SU-DHL-6 (cell line): ENCODE measurements at regions not wholly inside any gene's neighbourhood (a gene's known extent, or its start where the extent isn't known, plus 50 kb on each side); places are given as distances from the start of the nearest gene placed in this dataset.

Source experiments
- H2AFZ ChIP-seq: fragments of 200-600 bp; sonication (generic); 2 replicates; pipeline ENCODE4 v1.6.1; 2014; ENCODE audit warnings: low read depth, mild to moderate bottlenecking, moderate library complexity, mixed read lengths, antibody characterized with exemption, low read length; ENCODE audit not compliant: severe bottlenecking
- H3F3A ChIP-seq: fragments of 200-600 bp; shearing (Covaris generic); 2 replicates; pipeline ENCODE4 v1.6.0; 2016; ENCODE audit warnings: antibody characterized with exemption, mild to moderate bottlenecking; ENCODE audit not compliant: insufficient read depth
- H3K27ac ChIP-seq: fragments of 200-600 bp; sonication (generic); 2 replicates; pipeline ENCODE4 v1.5.1; 2016; ENCODE audit warnings: low read depth, mild to moderate bottlenecking, low read length, moderate library complexity, mixed read lengths
- H3K27me3 ChIP-seq: fragments of 200-600 bp; sonication (generic), shearing (Covaris generic); 2 replicates; pipeline ENCODE4 v1.6.0; 2014; ENCODE audit warnings: mild to moderate bottlenecking, low read length
- H3K36me3 ChIP-seq: fragments of 200-600 bp; sonication (generic); 2 replicates; pipeline ENCODE4 v1.6.1; 2014; ENCODE audit warnings: mild to moderate bottlenecking, low read length, mixed read lengths
- H3K4me2 ChIP-seq: fragments of 300-600, 200-600 bp; shearing (Covaris generic), sonication (generic); 2 replicates; pipeline ENCODE4 v1.6.0; 2014; ENCODE audit warnings: low read length, low read depth, mild to moderate bottlenecking; ENCODE audit not compliant: poor library complexity, severe bottlenecking
- H3K4me3 ChIP-seq: fragments of 200-600 bp; sonication (generic); 2 replicates; pipeline ENCODE4 v1.5.1; 2014; ENCODE audit warnings: antibody characterized with exemption, low read length, mild to moderate bottlenecking, mixed read lengths; ENCODE audit not compliant: insufficient read depth, poor library complexity, severe bottlenecking
- H3K79me2 ChIP-seq: fragments of 200-600 bp; sonication (generic); 2 replicates; pipeline ENCODE4 v1.6.1; 2014; ENCODE audit warnings: mild to moderate bottlenecking, low read length, moderate library complexity; ENCODE audit not compliant: insufficient read depth
- H3K9ac ChIP-seq: fragments of 200-600 bp; sonication (generic); 2 replicates; pipeline ENCODE4 v1.7.0; 2014; ENCODE audit warnings: mild to moderate bottlenecking, low read length
- H3K9me2 ChIP-seq: fragments of 200-600 bp; sonication (generic); replicated peaks from 2 replicates; pipeline ENCODE4 v1.6.1; 2014; ENCODE audit warnings: low read length; ENCODE audit not compliant: insufficient read depth
- H3K9me3 ChIP-seq: fragments of 200-600 bp; sonication (generic); 2 replicates; pipeline ENCODE4 v1.6.1; 2014; ENCODE audit warnings: low read length, mixed read lengths; ENCODE audit not compliant: insufficient read depth
- H4K20me1 ChIP-seq: fragments of 200-600 bp; sonication (generic); 2 replicates; pipeline ENCODE4 v1.6.1; 2014; ENCODE audit warnings: low read depth, mild to moderate bottlenecking, antibody characterized with exemption, low read length, moderate library complexity, mixed read lengths
- EZH2phosphoT487 ChIP-seq: fragments of 200-600 bp; sonication (generic), shearing (Covaris generic); conservative IDR thresholded peaks from 2 replicates; pipeline ENCODE4 v1.6.1; 2018; ENCODE audit warnings: mild to moderate bottlenecking, antibody characterized with exemption, low read length, moderate library complexity, mixed read lengths
- TF ChIP-seq, protein P1 (sequence below): fragments of 200-600 bp; sonication (generic); IDR thresholded peaks from one replicate; pipeline ENCODE4 v1.5.1; 2017; ENCODE audit warnings: antibody characterized with exemption, mild to moderate bottlenecking, low read length, moderate library complexity; ENCODE audit not compliant: insufficient read depth, poor library complexity, severe bottlenecking

DNA sequence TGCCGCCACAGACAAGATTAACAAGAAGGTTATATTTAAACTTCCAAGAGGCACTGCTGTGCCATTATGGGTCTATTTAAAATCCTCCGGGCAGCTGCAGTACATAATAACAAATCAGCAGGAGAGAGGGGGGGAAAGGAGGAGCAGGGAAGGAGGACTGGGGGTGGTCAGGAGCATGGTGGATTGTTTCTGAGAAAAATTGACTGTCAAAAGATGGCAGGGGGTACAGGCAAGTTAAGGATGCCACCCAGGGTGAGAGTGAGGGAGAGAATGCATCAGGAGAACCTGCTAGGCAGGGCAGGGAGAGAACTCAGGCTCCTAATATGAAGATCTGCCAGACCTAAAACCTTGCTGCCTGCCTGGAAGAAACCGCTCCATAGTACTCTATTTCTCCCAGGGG lies 181.8 kb downstream of the GRIN2B start:
- no peaks in the 10 kb centered on the region for H3K9me2 ChIP-seq
- no peaks in the 10 kb centered on the region for H3K79me2 ChIP-seq
- no peak overlapping the region for H3K27ac ChIP-seq
- no peaks in the 10 kb centered on the region for H3K27me3 ChIP-seq
- no peaks in the 10 kb centered on the region for H3K9me3 ChIP-seq
- H3K4me3 ChIP-seq, result no peak overlapping the region
- no peak overlapping the region for H3K9ac ChIP-seq
- H4K20me1 ChIP-seq, result no peaks in the 10 kb centered on the region
- no peaks in the 10 kb centered on the region for H3F3A ChIP-seq
- no peak for TF ChIP-seq EZH2phosphoT487
- TF ChIP-seq, protein P1, sequence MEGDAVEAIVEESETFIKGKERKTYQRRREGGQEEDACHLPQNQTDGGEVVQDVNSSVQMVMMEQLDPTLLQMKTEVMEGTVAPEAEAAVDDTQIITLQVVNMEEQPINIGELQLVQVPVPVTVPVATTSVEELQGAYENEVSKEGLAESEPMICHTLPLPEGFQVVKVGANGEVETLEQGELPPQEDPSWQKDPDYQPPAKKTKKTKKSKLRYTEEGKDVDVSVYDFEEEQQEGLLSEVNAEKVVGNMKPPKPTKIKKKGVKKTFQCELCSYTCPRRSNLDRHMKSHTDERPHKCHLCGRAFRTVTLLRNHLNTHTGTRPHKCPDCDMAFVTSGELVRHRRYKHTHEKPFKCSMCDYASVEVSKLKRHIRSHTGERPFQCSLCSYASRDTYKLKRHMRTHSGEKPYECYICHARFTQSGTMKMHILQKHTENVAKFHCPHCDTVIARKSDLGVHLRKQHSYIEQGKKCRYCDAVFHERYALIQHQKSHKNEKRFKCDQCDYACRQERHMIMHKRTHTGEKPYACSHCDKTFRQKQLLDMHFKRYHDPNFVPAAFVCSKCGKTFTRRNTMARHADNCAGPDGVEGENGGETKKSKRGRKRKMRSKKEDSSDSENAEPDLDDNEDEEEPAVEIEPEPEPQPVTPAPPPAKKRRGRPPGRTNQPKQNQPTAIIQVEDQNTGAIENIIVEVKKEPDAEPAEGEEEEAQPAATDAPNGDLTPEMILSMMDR, result no peak
- no peak overlapping the region for H3K4me2 ChIP-seq
- no peaks in the 10 kb centered on the region for H3K36me3 ChIP-seq
- no peak overlapping the region for H2AFZ ChIP-seq

DNA sequence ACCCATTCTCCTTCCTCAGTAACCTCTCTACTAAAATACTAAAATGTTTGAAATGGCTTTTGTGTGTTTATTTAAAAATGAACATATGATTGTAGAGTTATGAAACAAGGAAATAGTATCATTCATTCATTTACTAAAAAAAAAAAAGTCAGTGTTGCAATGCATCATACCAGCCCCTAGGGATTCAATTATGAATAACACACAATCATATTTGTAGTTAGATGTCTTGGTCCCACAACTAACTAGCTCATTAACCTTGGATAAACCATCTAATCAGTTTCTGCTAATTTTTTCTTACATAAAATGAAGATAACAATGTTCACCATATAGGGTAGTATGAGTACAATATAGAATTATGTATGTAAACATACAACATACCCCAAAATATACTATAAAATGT lies 183.2 kb downstream of the GRIN2B start:
- Histone ChIP-seq H3K9ac (no peak overlapping the region), H3K9me3 (no peaks in the 10 kb centered on the region), H3K4me3 (no peak overlapping the region), H3K27me3 (no peaks in the 10 kb centered on the region), H3K4me2 (no peak overlapping the region), H3K36me3 (no peaks in the 10 kb centered on the region), H2AFZ (no peak overlapping the region), H3K27ac (no peak overlapping the region), H3K9me2 (no peaks in the 10 kb centered on the region), H3K79me2 (no peaks in the 10 kb centered on the region), H4K20me1 (no peaks in the 10 kb centered on the region), H3F3A (no peaks in the 10 kb centered on the region)
- TF ChIP-seq, protein P1, result no peak
- no peak for TF ChIP-seq EZH2phosphoT487

DNA sequence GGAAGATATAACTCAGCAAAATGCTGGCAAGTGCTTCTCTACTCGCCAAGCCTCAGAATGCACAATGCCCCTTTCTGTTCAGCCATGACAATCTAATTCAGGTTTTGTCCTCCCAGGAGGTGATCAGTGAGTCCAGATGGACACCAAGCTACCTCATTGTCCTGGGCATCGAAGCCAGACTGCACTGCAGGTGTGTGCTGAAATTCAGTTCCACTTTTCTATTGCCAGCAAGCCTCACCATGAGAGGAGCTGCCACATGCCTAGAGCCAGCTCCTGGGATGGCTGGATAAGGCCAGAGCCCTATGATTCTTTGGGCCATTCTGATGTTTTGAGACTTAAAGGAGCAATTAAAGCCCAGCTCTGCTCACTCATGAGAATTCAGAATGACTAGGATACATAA lies 186.7 kb downstream of the GRIN2B start:
- no peaks in the 10 kb centered on the region for H4K20me1 ChIP-seq
- H3K4me2 ChIP-seq, result no peak overlapping the region
- no peak for TF ChIP-seq EZH2phosphoT487
- TF ChIP-seq, protein P1, result no peak
- H3K9me3 ChIP-seq, result no peaks in the 10 kb centered on the region
- no peaks in the 10 kb centered on the region for H3K9me2 ChIP-seq
- H3K79me2 ChIP-seq, result no peaks in the 10 kb centered on the region
- H3K9ac ChIP-seq, result no peak overlapping the region
- H3K27ac ChIP-seq, result no peak overlapping the region
- no peak overlapping the region for H2AFZ ChIP-seq
- no peaks in the 10 kb centered on the region for H3K27me3 ChIP-seq
- no peaks in the 10 kb centered on the region for H3K36me3 ChIP-seq
- no peaks in the 10 kb centered on the region for H3F3A ChIP-seq
- H3K4me3 ChIP-seq, result no peak overlapping the region

DNA sequence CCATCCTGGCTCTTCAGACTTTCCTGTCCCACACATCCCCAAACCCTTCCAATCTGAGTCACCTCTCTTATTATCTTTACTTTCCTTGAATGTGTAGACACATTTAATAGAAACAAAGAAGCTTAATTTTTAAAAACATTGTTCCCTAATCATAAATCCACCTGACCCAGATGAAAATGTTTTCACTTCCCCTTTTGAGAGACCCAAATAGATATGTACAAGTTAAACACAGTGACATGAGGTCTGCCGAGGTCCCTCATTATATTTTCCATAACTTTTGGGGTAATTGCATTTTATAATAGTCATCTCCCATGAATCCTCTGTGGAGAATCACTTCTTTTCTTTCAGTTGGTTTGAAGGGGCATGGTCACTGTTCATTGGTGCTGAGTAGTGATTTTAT lies 191.1 kb downstream of the GRIN2B start:
- no peaks in the 10 kb centered on the region for H3K9me3 ChIP-seq
- TF ChIP-seq, protein P1, result no peak
- no peak for TF ChIP-seq EZH2phosphoT487
- no peak overlapping the region for H3K27ac ChIP-seq
- peak overlapping the region; percentile 35 for H3K4me2 ChIP-seq
- no peak overlapping the region for H2AFZ ChIP-seq
- no peaks in the 10 kb centered on the region for H3K27me3 ChIP-seq
- H3K9me2 ChIP-seq, result no peaks in the 10 kb centered on the region
- H3K9ac ChIP-seq, result no peak overlapping the region
- H3K36me3 ChIP-seq, result no peaks in the 10 kb centered on the region
- no peak overlapping the region for H3K4me3 ChIP-seq
- no peaks in the 10 kb centered on the region for H3K79me2 ChIP-seq
- H4K20me1 ChIP-seq, result no peaks in the 10 kb centered on the region
- H3F3A ChIP-seq, result no peaks in the 10 kb centered on the region
